GM23338 (cell line): ENCODE measurements at regions not wholly inside any gene's neighbourhood (a gene's known extent, or its start where the extent isn't known, plus 50 kb on each side); places are given as distances from the start of the nearest gene placed in this dataset.
"Not testable (repeated sequence)": the region's sequence is repeated elsewhere in the genome, so short reads cannot be mapped to it uniquely, and the experiment has no call there.

ENCODE experiments used
- ATAC-seq: fragments of 200-7000 bp; cut with Tn5 transposase; 3 replicates; pipeline ENCODE4 v1.9.1; 2020
- DNase-seq: peaks from one replicate; pipeline ENCODE4 v3.0.0-alpha.2; 2015; ENCODE audit warnings: low spot score
- H2AFZ ChIP-seq: fragments of 200-600 bp; sonication (generic); 2 replicates; pipeline ENCODE4 v1.8.0; 2016; ENCODE audit warnings: antibody characterized with exemption, mild to moderate bottlenecking, moderate library complexity
- H3F3A ChIP-seq: fragments of 200-600 bp; sonication (generic); replicated peaks from 2 replicates; pipeline ENCODE4 v1.8.0; 2017; ENCODE audit warnings: antibody characterized with exemption, mixed run types, low read depth
- H3K27ac ChIP-seq: fragments of 200-600 bp; sonication (generic); 2 replicates; pipeline ENCODE4 v1.6.1; 2016; ENCODE audit warnings: low read depth
- H3K27me3 ChIP-seq: fragments of 200-600 bp; sonication (generic); 2 replicates; pipeline ENCODE4 v1.8.0; 2016; ENCODE audit warnings: mild to moderate bottlenecking, mixed run types, moderate library complexity; ENCODE audit not compliant: insufficient read depth
- H3K36me3 ChIP-seq: fragments of 200-600 bp; sonication (generic); 2 replicates; pipeline ENCODE4 v1.8.0; 2016; ENCODE audit warnings: mild to moderate bottlenecking; ENCODE audit not compliant: insufficient read depth
- H3K4me1 ChIP-seq: fragments of 200-600 bp; sonication (generic); 2 replicates; pipeline ENCODE4 v1.8.0; 2016; ENCODE audit warnings: mild to moderate bottlenecking, moderate library complexity; ENCODE audit not compliant: insufficient read depth
- H3K4me2 ChIP-seq: fragments of 200-600 bp; sonication (generic); 2 replicates; pipeline ENCODE4 v1.7.1; 2017; ENCODE audit warnings: mixed run types
- H3K4me3 ChIP-seq: fragments of 200-600 bp; sonication (generic); 2 replicates; pipeline ENCODE4 v1.6.1; 2016; ENCODE audit warnings: mixed run types
- H3K79me2 ChIP-seq: fragments of 200-600 bp; sonication (generic); replicated peaks from 2 replicates; pipeline ENCODE4 v1.8.0; 2017; ENCODE audit warnings: mild to moderate bottlenecking; ENCODE audit not compliant: insufficient read depth
- H3K9me2 ChIP-seq: fragments of 200-600 bp; sonication (generic); 2 replicates; pipeline ENCODE4 v1.8.0; 2017; ENCODE audit not compliant: insufficient read depth
- H4K20me1 ChIP-seq: fragments of 200-600 bp; sonication (generic); replicated peaks from 2 replicates; pipeline ENCODE4 v1.8.0; 2017; ENCODE audit warnings: mild to moderate bottlenecking; ENCODE audit not compliant: insufficient read depth
- H3K27ac Mint-ChIP-seq: 2 replicates; pipeline ENCODE4 v1.8.0; 2020; ENCODE audit warnings: inconsistent platforms, mild to moderate bottlenecking, moderate library complexity, mixed read lengths
- H3K27me3 Mint-ChIP-seq: 3 replicates; pipeline ENCODE4 v1.8.0; 2022; ENCODE audit warnings: low read depth, mild to moderate bottlenecking, moderate library complexity, mixed read lengths, inconsistent platforms; ENCODE audit not compliant: insufficient read depth, poor library complexity
- H3K36me3 Mint-ChIP-seq: 3 replicates; pipeline ENCODE4 v1.8.0; 2021; ENCODE audit warnings: low read depth, mild to moderate bottlenecking, inconsistent platforms, moderate library complexity, mixed read lengths
- H3K4me1 Mint-ChIP-seq: 3 replicates; pipeline ENCODE4 v1.8.0; 2020; ENCODE audit warnings: mild to moderate bottlenecking, inconsistent platforms, mixed read lengths
- H3K4me3 Mint-ChIP-seq: 3 replicates; pipeline ENCODE4 v1.8.0; 2021; ENCODE audit warnings: moderate library complexity, mild to moderate bottlenecking, inconsistent platforms, mixed read lengths
- H3K9me3 Mint-ChIP-seq: 3 replicates; pipeline ENCODE4 v1.8.0; 2020; ENCODE audit warnings: moderate library complexity, mild to moderate bottlenecking, inconsistent platforms, mixed read lengths

DNA sequence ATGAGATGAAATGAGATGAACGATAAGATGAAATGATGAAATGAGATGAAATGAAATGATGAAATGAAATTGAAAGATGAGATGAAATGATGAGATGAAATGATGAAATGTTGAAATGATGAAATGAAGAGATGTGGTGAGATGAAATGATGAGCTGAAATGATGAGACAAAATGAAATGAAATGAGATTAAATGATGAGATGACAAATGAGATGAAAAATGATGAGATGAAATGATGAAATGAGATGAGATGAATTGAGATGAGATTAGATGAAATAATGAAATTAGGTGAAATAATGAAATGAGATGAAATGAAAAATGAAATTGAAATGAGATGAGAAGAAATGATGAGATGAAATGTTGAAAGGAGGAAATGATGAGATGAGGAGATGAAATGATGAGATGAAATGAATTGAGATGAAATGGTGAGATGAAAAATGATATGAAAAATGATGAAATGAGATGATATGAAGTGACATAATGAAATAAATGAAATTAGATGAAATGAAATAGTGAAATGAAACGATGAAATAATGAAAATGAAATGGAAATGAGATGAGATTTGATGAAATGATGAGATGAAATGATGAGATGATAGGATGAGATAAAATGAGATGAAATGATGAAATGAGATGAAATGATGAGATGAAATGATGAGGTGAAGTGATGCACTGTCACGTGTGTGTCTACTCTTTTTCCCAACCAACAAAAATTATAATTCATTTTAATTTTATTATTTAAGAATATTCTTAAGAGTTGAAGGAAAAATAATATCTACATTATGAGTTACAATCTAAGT lies 58.0 kb downstream of the CCT8L2 start:
- H3K27me3 ChIP-seq, H3K4me1 Mint-ChIP-seq, H3K79me2 ChIP-seq, H3K4me1 ChIP-seq, H2AFZ ChIP-seq, H3F3A ChIP-seq, H3K4me2 ChIP-seq, H3K27ac Mint-ChIP-seq, H3K9me2 ChIP-seq, H3K4me3 Mint-ChIP-seq, ATAC-seq, H3K27ac ChIP-seq, H3K36me3 ChIP-seq, H4K20me1 ChIP-seq, H3K4me3 ChIP-seq, DNase-seq, H3K27me3 Mint-ChIP-seq: not testable (repeated sequence)
- peaks cover 53% of the 10 kb centered on the region for H3K9me3 Mint-ChIP-seq
- peaks cover 15% of the 10 kb centered on the region; the same call in 2 of the 3 replicates for H3K36me3 Mint-ChIP-seq

DNA sequence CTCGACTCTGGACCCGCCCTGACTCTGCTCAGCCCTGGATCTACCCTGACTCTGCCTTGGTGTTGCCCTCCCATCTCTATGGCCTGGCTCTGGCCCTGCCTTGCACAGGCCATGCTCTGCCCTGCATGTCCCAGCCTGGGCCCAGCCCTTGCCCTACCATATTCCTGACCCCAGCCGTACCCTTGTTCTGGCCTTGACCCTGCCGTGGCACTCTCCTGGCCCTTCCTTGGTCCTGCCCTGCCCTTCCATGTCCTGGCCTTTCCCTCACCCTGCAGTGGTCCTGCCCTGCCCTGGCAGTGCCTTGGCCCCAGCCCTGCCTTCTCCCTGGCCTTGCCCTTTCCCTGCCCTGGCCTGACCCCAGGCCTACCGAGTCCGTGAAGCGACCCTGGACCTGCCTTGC lies 60.9 kb downstream of the CCT8L2 start:
- not testable (repeated sequence) for H4K20me1 ChIP-seq, H3K4me1 Mint-ChIP-seq, H3K27ac Mint-ChIP-seq, H3K9me2 ChIP-seq, H2AFZ ChIP-seq, DNase-seq, H3K79me2 ChIP-seq, H3K4me3 ChIP-seq, H3F3A ChIP-seq, H3K27me3 Mint-ChIP-seq, ATAC-seq, H3K36me3 ChIP-seq, H3K4me2 ChIP-seq, H3K27ac ChIP-seq, H3K4me3 Mint-ChIP-seq, H3K4me1 ChIP-seq, H3K27me3 ChIP-seq
- Mint-ChIP-seq H3K9me3 (peaks cover 67% of the 10 kb centered on the region), H3K36me3 (peaks cover 26% of the 10 kb centered on the region; the same call in 2 of the 3 replicates)

DNA sequence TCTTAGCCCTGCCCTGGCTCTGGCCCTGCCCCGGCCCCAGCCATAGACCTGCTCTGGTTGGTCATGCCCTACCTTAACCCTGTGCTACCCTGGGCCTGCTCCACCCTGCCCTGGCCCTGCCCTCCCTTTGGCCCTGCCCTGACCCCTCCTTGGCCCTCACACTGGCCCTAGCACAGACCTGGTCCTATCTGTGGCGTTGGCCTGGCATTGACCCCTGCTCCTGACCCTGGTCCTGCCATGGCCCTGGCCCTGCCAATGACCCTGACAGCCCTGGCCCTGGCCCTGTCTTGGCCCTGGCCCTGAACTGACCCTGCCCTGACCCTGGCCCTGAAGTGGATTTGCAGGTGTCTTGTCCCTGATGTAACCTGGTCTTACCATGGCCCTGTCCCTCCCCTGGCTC lies 63.3 kb downstream of the CCT8L2 start:
- not testable (repeated sequence) for H3K27ac ChIP-seq, H3K4me1 ChIP-seq, H2AFZ ChIP-seq, H4K20me1 ChIP-seq, H3K27ac Mint-ChIP-seq, H3K4me3 ChIP-seq, H3K4me1 Mint-ChIP-seq, ATAC-seq, H3K27me3 ChIP-seq, H3K9me2 ChIP-seq, H3K36me3 ChIP-seq, H3K79me2 ChIP-seq, H3K4me2 ChIP-seq, H3K27me3 Mint-ChIP-seq, DNase-seq, H3K4me3 Mint-ChIP-seq, H3F3A ChIP-seq
- peaks cover 79% of the 10 kb centered on the region for H3K9me3 Mint-ChIP-seq
- H3K36me3 Mint-ChIP-seq = peaks cover 26% of the 10 kb centered on the region; the same call in 2 of the 3 replicates

DNA sequence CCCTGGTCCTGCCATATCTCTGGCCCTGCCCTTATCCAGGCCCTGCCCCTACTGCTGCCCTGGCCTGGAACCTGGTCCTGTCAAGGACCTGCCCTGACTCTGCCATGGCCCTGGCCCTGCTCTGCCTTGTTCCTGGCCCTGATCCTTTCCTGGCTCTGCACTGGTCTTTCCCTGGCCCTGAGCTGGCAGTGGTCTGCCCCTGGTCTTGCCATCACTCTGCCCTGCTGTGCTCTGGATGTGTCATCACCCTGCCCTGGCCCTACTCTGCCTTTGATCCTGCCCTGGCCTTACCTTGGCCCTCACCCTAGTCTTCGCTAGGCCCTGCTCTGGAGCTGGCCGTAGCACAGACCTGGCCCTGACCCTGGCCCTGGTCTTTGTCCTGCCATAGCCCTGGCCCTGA lies 64.9 kb downstream of the CCT8L2 start:
- peaks cover 78% of the 10 kb centered on the region for H3K9me3 Mint-ChIP-seq
- not testable (repeated sequence) for ATAC-seq, H3F3A ChIP-seq

DNA sequence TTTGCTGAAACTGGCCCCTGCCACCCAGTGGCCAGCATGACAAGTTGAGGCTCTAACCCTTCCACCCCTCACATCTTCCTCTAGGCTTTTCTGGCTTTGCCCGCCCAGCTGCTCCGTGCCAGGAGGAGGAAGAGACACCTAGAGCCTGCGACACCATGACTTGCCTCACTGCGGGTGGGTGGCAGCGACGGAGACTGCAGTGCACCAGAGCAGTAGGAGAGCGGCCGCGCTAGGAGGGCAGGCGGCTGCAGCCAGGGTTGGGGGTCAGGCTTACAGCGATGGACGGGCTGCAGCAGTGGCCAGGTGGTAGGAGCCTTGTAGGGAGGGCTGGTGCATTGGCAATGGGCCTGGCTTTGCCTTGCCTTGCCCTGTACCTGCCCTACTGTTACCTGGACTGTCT lies 65.7 kb downstream of the CCT8L2 start:
- H3K27ac Mint-ChIP-seq, DNase-seq, H2AFZ ChIP-seq, H3K27me3 Mint-ChIP-seq, H3F3A ChIP-seq, H3K4me2 ChIP-seq, ATAC-seq, H3K27me3 ChIP-seq, H3K36me3 ChIP-seq, H3K4me3 Mint-ChIP-seq, H4K20me1 ChIP-seq, H3K4me1 ChIP-seq, H3K4me1 Mint-ChIP-seq, H3K4me3 ChIP-seq, H3K27ac ChIP-seq, H3K79me2 ChIP-seq, H3K9me2 ChIP-seq: not testable (repeated sequence)
- Mint-ChIP-seq H3K9me3 (peaks cover 74% of the 10 kb centered on the region), H3K36me3 (peaks cover 23% of the 10 kb centered on the region; the same call in 2 of the 3 replicates)

More for the DNA sequence above, 64.9 kb downstream of the CCT8L2 start:
- H3K9me2 ChIP-seq, H2AFZ ChIP-seq, H3K4me1 ChIP-seq, H3K4me3 ChIP-seq, H3K27ac Mint-ChIP-seq, DNase-seq, H3K4me1 Mint-ChIP-seq, H3K79me2 ChIP-seq, H3K27ac ChIP-seq, H3K4me2 ChIP-seq, H4K20me1 ChIP-seq, H3K4me3 Mint-ChIP-seq, H3K27me3 Mint-ChIP-seq, H3K27me3 ChIP-seq, H3K36me3 ChIP-seq: not testable (repeated sequence)
- peaks cover 23% of the 10 kb centered on the region; the same call in 2 of the 3 replicates for H3K36me3 Mint-ChIP-seq
